GM23248 (cell line): ENCODE measurements at regions not wholly inside any gene's neighbourhood (a gene's known extent, or its start where the extent isn't known, plus 50 kb on each side); places are given as distances from the start of the nearest gene placed in this dataset.

Experiments used
- DNase-seq: peaks from one replicate; pipeline ENCODE4 v3.0.0-alpha.2; 2015
- H2AFZ ChIP-seq: fragments of 200-600 bp; sonication (generic); 2 replicates; pipeline ENCODE4 v1.6.1; 2016; ENCODE audit warnings: antibody characterized with exemption
- H3F3A ChIP-seq: fragments of 200-600 bp; sonication (generic); 2 replicates; pipeline ENCODE4 v1.6.1; 2016; ENCODE audit warnings: mild to moderate bottlenecking, antibody characterized with exemption, mixed run types; ENCODE audit not compliant: insufficient read depth
- H3K27ac ChIP-seq: fragments of 200-600 bp; sonication (generic); 2 replicates; pipeline ENCODE4 v1.5.1; 2016; ENCODE audit warnings: mild to moderate bottlenecking
- H3K27me3 ChIP-seq: fragments of 200-600 bp; sonication (generic); replicated peaks from 2 replicates; pipeline ENCODE4 v1.6.1; 2016; ENCODE audit warnings: mild to moderate bottlenecking; ENCODE audit not compliant: insufficient read depth
- H3K36me3 ChIP-seq: fragments of 200-600 bp; sonication (generic); 2 replicates; pipeline ENCODE4 v1.6.1; 2016; ENCODE audit warnings: low read depth, mild to moderate bottlenecking
- H3K4me1 ChIP-seq: fragments of 200-600 bp; sonication (generic); 2 replicates; pipeline ENCODE4 v1.6.1; 2016; ENCODE audit warnings: mild to moderate bottlenecking; ENCODE audit not compliant: insufficient read depth
- H3K4me2 ChIP-seq: fragments of 200-600 bp; sonication (generic); one replicate; pipeline ENCODE4 v1.6.1; 2016; ENCODE audit warnings: mild to moderate bottlenecking; ENCODE audit not compliant: unreplicated experiment
- H3K4me3 ChIP-seq: fragments of 200-600 bp; sonication (generic); 2 replicates; pipeline ENCODE4 v1.5.1; 2016; ENCODE audit warnings: mild to moderate bottlenecking
- H3K79me2 ChIP-seq: fragments of 200-600 bp; sonication (generic); 2 replicates; pipeline ENCODE4 v1.6.1; 2016; ENCODE audit warnings: mild to moderate bottlenecking; ENCODE audit not compliant: insufficient read depth
- H3K9ac ChIP-seq: fragments of 200-600 bp; sonication (generic); 2 replicates; pipeline ENCODE4 v1.6.1; 2016; ENCODE audit warnings: mild to moderate bottlenecking
- H3K9me2 ChIP-seq: fragments of 200-600 bp; sonication (generic); 2 replicates; pipeline ENCODE4 v1.6.1; 2016; ENCODE audit warnings: mixed run types, mild to moderate bottlenecking, moderate library complexity; ENCODE audit not compliant: insufficient read depth
- H3K9me3 ChIP-seq: fragments of 200-600 bp; sonication (generic); one replicate; pipeline ENCODE4 v1.6.1; 2017; ENCODE audit warnings: low read depth
- H4K20me1 ChIP-seq: fragments of 200-600 bp; sonication (generic); 2 replicates; pipeline ENCODE4 v1.6.0; 2016; ENCODE audit not compliant: insufficient read depth
- EZH2 ChIP-seq: fragments of 200-600 bp; sonication (generic); IDR thresholded peaks from 2 replicates; pipeline ENCODE4 v1.6.1; 2018; ENCODE audit warnings: antibody characterized with exemption, mild to moderate bottlenecking; ENCODE audit not compliant: insufficient read depth, poor library complexity, severe bottlenecking
- EZH2phosphoT487 ChIP-seq: fragments of 200-600 bp; sonication (generic); IDR thresholded peaks from 2 replicates; pipeline ENCODE4 v1.6.1; 2018; ENCODE audit warnings: antibody characterized with exemption, moderate library complexity, mild to moderate bottlenecking, low read depth; ENCODE audit not compliant: insufficient read depth
- WGBS, 2 experiments: methylation state at CpG; one replicate each; pipeline ENCODE4 v1.1.6; 2015 to 2017; ENCODE audit warnings: low lambda C conversion rate in 2 of 2, low coverage in 1 of 2; ENCODE audit errors: missing lambda C conversion rate in 2 of 2; 5-methylcytosine and 5-hydroxymethylcytosine counted together
- in situ Hi-C: fragments of 300-500 bp; cut with MboI; formaldehyde crosslinking; loops from 2 replicates; pipeline ENCODE4 v1.15.0; 2020

GRCh38 chr11:100573911-100574513 lies 113.1 kb upstream of the ARHGAP42 start:
- H3K36me3 ChIP-seq, result no peaks in the 10 kb centered on the region
- no peaks in the 10 kb centered on the region for H3K9me3 ChIP-seq
- peak; percentile 38 for DNase-seq
- no peaks in the 10 kb centered on the region for H3F3A ChIP-seq
- H3K27ac ChIP-seq, result no peak overlapping the region
- no peaks in the 10 kb centered on the region for H3K4me1 ChIP-seq
- no peak for TF ChIP-seq EZH2
- no peak for TF ChIP-seq EZH2phosphoT487
- H3K27me3 ChIP-seq, result peaks cover 32% of the 10 kb centered on the region; the same call in 1 of the 2 replicates
- H3K9ac ChIP-seq, result no peak overlapping the region
- H3K9me2 ChIP-seq, result no peaks in the 10 kb centered on the region
- H3K4me2 ChIP-seq, result no peak overlapping the region
- H2AFZ ChIP-seq, result no peak overlapping the region
- H4K20me1 ChIP-seq, result no peaks in the 10 kb centered on the region
- WGBS, 2 experiments, result 33 to 39% methylated on average over 4 of the region's 4 CpGs
- no peak overlapping the region for H3K4me3 ChIP-seq
- no peaks in the 10 kb centered on the region for H3K79me2 ChIP-seq
- in situ Hi-C loops, result no loop called here

DNA sequence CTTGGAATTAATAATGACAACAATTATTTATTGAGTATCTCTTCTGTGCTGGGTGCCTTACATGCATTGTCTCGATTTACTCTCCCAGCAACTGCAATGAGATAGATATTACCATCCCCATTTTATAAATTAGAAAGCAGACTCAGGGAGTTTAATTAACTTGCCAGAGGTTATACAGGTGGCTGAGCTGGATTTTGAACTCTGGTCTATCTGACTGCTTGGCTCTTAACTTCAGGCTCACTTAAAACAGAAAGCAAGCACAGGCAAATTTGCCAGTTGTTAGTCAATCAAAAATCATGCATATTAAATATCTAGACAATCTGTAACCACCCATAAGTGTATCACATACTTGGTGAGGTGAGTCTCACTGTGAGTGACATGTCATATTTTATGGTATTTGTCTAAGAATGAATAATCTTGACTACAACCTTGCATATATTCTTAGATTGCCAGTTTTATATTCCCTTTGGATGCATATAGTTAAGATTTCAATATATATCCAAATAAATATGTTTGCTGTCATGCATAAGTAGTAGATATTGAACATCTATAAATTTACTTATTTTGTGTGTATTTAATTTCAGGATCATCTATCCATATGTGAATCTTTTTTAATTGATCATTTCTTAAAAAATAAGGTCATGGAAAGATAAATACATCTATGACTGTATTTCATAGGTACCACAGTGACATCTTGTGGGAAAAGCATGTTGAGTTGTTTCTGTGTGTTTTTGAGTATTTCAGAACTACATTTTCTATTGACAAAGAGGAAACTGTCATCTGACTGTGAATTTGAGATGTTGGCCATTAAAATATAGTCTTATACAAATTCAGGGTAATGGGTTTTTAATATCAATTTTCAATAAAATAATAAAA lies 112.0 kb upstream of the ARHGAP42 start:
- Histone ChIP-seq H4K20me1 (no peaks in the 10 kb centered on the region), H3F3A (no peaks in the 10 kb centered on the region), H3K27me3 (peaks cover 21% of the 10 kb centered on the region; the same call in 1 of the 2 replicates), H3K79me2 (no peaks in the 10 kb centered on the region), H2AFZ (no peak overlapping the region), H3K9me2 (no peaks in the 10 kb centered on the region), H3K36me3 (no peaks in the 10 kb centered on the region), H3K4me3 (no peak overlapping the region), H3K4me2 (no peak overlapping the region), H3K27ac (no peak overlapping the region), H3K4me1 (no peaks in the 10 kb centered on the region), H3K9ac (no peak overlapping the region), H3K9me3 (no peaks in the 10 kb centered on the region)
- no peak for TF ChIP-seq EZH2
- TF ChIP-seq EZH2phosphoT487, result no peak
- in situ Hi-C loops, result loop anchor here (5.0 kb wide), 1 partner anchor 357 kb away; no protein-coding TSS in a partner anchor
- DNase-seq, result peak; percentile 21
- 48 to 51% methylated on average over 1 of the region's 1 CpG for WGBS, 2 experiments

DNA sequence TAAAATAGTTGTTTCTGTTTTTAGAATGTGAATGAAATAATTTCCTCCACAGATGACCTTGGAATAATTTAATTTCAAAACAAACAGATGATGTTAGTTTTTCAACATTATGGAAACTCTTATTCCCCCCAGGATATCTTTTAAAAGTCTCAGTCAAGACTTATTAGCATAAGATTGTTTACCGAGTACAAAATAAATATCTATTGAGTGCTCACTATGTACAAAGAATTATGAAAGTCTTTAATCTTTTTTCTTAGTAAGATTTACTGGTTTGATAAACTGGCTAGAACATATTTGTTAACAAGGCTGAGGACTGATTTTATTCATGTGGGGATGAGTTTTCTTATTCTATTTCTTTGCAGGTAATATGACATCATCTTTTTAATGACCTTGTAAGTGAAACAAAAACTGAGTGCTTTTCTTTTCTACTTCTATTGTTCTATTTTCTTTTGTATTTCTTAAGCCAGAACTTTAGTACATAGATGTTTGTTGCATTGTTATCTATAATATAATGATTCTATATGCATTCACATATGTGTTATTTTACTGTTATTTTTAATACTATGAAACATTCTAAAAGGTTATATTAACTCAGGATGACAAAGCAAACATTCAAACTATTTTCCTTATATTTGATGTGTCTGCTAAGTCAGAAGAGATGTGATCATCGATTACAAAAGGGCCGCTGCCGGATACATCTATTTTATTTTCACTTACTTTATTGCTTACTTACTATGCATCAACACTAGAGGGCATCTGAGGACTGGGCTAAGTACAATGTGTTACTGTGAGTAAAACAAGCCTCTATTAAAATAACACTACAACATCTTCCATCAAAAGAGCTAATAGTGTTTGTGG lies 111.0 kb upstream of the ARHGAP42 start:
- H3F3A ChIP-seq, result no peaks in the 10 kb centered on the region
- peak; percentile 69 for DNase-seq
- H3K27ac ChIP-seq, result no peak overlapping the region
- in situ Hi-C loops, result loop anchor here (5.0 kb wide), 1 partner anchor 356 kb away; no protein-coding TSS in a partner anchor
- H3K27me3 ChIP-seq, result 0 out of 2 replicates have a peak, but pooled peaks cover 11% of the 10 kb centered on the region
- no peaks in the 10 kb centered on the region for H3K4me1 ChIP-seq
- H2AFZ ChIP-seq, result peak overlapping the region; percentile 42; the same call in 1 of the 2 replicates
- no peaks in the 10 kb centered on the region for H3K79me2 ChIP-seq
- H3K9me3 ChIP-seq, result no peaks in the 10 kb centered on the region
- H3K36me3 ChIP-seq, result no peaks in the 10 kb centered on the region
- no peaks in the 10 kb centered on the region for H4K20me1 ChIP-seq
- WGBS, 2 experiments, result 15 to 21% methylated on average over 4 of the region's 4 CpGs
- TF ChIP-seq EZH2 (no peak), EZH2phosphoT487 (no peak)
- peak overlapping the region; percentile 65 for H3K4me2 ChIP-seq
- no peak overlapping the region for H3K4me3 ChIP-seq
- H3K9me2 ChIP-seq, result no peaks in the 10 kb centered on the region
- no peak overlapping the region for H3K9ac ChIP-seq

DNA sequence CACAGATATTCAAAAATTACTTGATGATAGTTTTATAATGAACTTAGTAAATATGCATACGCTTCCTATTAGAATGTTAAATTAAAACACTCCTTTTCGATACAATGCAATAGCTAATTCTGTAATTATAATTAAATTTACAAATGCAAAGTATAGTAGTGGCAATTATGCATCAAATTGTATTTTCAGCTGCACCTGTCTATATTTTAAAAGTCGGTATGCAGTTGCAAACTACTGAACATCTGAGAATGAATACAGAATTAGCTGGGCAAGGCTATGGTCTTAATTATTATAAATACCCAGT lies 110.4 kb upstream of the ARHGAP42 start:
- Histone ChIP-seq H3K27ac (no peak overlapping the region), H3K36me3 (no peaks in the 10 kb centered on the region), H3K9me3 (no peaks in the 10 kb centered on the region), H3K79me2 (no peaks in the 10 kb centered on the region), H4K20me1 (no peaks in the 10 kb centered on the region), H2AFZ (no peak overlapping the region), H3K27me3 (0 out of 2 replicates have a peak, but pooled peaks cover 11% of the 10 kb centered on the region), H3K4me1 (no peaks in the 10 kb centered on the region), H3K9me2 (no peaks in the 10 kb centered on the region), H3K4me3 (no peak overlapping the region), H3F3A (no peaks in the 10 kb centered on the region), H3K4me2 (no peak overlapping the region), H3K9ac (no peak overlapping the region)
- WGBS, 2 experiments, result 8 to 20% methylated on average over 3 of the region's 3 CpGs
- TF ChIP-seq EZH2phosphoT487 (no peak), EZH2 (no peak)
- in situ Hi-C loops, result loop anchor here (5.0 kb wide), 1 partner anchor 356 kb away; no protein-coding TSS in a partner anchor
- DNase-seq, result no peak
